ENCODE measurements at regions not wholly inside any gene's neighbourhood (a gene's known extent, or its start where the extent isn't known, plus 50 kb on each side); places are given as distances from the start of the nearest gene placed in this dataset.
"Not testable (repeated sequence)": the region's sequence is repeated elsewhere in the genome, so short reads cannot be mapped to it uniquely, and the experiment has no call there.

- ATAC-seq (replicated peaks) (peak; percentile 12 to 16), DNase-seq (no peak)
- no peaks in the 10 kb centered on the region for H3K4me1 Mint-ChIP-seq
- H3K9me3 Mint-ChIP-seq, result no peaks in the 10 kb centered on the region
- H3K4me3 Mint-ChIP-seq, result no peak overlapping the region
- no peaks in the 10 kb centered on the region for H3K36me3 Mint-ChIP-seq
- peaks cover 41 to 51% of the 10 kb centered on the region in 2 donors for H3K27me3 Mint-ChIP-seq
- no peak overlapping the region for H3K27ac Mint-ChIP-seq
Observed at GRCh38 chr11:122202161-122202950, 86.3 kb upstream of the BLID start.

GRCh38 chr11:122201106-122201505 is 85.1 kb upstream of the BLID start:
- no peaks in the 10 kb centered on the region for H3K36me3 Mint-ChIP-seq
- no peak overlapping the region for H3K27ac Mint-ChIP-seq
- no peak for DNase-seq
- no peaks in the 10 kb centered on the region for H3K9me3 Mint-ChIP-seq
- no peaks in the 10 kb centered on the region for H3K4me1 Mint-ChIP-seq
- ATAC-seq (replicated peaks), result no peak
- H3K4me3 Mint-ChIP-seq, result no peak overlapping the region
- peaks cover 37 to 47% of the 10 kb centered on the region in 2 donors for H3K27me3 Mint-ChIP-seq

- H3K4me3 Mint-ChIP-seq, result no peak overlapping the region
- H3K36me3 Mint-ChIP-seq, result no peaks in the 10 kb centered on the region
- no peak overlapping the region for H3K27ac Mint-ChIP-seq
- H3K9me3 Mint-ChIP-seq, result no peaks in the 10 kb centered on the region
- no peaks in the 10 kb centered on the region for H3K4me1 Mint-ChIP-seq
- DNase-seq, result no peak
- peaks cover 32 to 37% of the 10 kb centered on the region in 2 donors for H3K27me3 Mint-ChIP-seq
- no peak for ATAC-seq (replicated peaks)
Observed at GRCh38 chr11:122199661-122200060, 83.6 kb upstream of the BLID start.

GRCh38 chr11:122198291-122198983 is 82.4 kb upstream of the BLID start:
- Mint-ChIP-seq H3K27ac (no peak overlapping the region), H3K36me3 (no peaks in the 10 kb centered on the region), H3K4me1 (no peaks in the 10 kb centered on the region), H3K9me3 (no peaks in the 10 kb centered on the region), H3K27me3 (peaks cover 21 to 25% of the 10 kb centered on the region in 2 donors), H3K4me3 (no peak overlapping the region)
- no peak for ATAC-seq (replicated peaks)
- no peak for DNase-seq

GRCh38 chr11:122197066-122197987 is 81.3 kb upstream of the BLID start:
- Mint-ChIP-seq H3K4me1 (no peaks in the 10 kb centered on the region), H3K9me3 (no peaks in the 10 kb centered on the region), H3K36me3 (no peaks in the 10 kb centered on the region), H3K4me3 (no peak overlapping the region), H3K27ac (no peak overlapping the region), H3K27me3 (peaks cover 11 to 16% of the 10 kb centered on the region in 2 donors)
- DNase-seq (no peak), ATAC-seq (replicated peaks) (no peak)

- Mint-ChIP-seq H3K27ac (no peak overlapping the region), H3K36me3 (no peaks in the 10 kb centered on the region), H3K4me3 (no peak overlapping the region), H3K27me3 (peaks cover 5 to 12% of the 10 kb centered on the region in 2 donors), H3K4me1 (no peaks in the 10 kb centered on the region), H3K9me3 (no peaks in the 10 kb centered on the region)
- ATAC-seq (replicated peaks) (no peak), DNase-seq (no peak)
Observed at GRCh38 chr11:122195790-122196189, 79.8 kb upstream of the BLID start.

- H3K4me3 Mint-ChIP-seq; H3K27ac Mint-ChIP-seq; DNase-seq; H3K9me3 Mint-ChIP-seq; ATAC-seq (replicated peaks); H3K4me1 Mint-ChIP-seq; H3K36me3 Mint-ChIP-seq: not testable (repeated sequence)
- peaks cover 5 to 23% of the 10 kb centered on the region in 2 donors for H3K27me3 Mint-ChIP-seq
Observed at GRCh38 chr11:122193881-122194480, 78.0 kb upstream of the BLID start.

GRCh38 chr11:122193457-122193856 is 77.4 kb upstream of the BLID start:
- Mint-ChIP-seq H3K27me3 (peaks cover 5 to 23% of the 10 kb centered on the region in 2 donors), H3K9me3 (no peaks in the 10 kb centered on the region), H3K4me3 (no peak overlapping the region), H3K27ac (no peak overlapping the region), H3K36me3 (no peaks in the 10 kb centered on the region), H3K4me1 (no peaks in the 10 kb centered on the region)
- no peak for ATAC-seq (replicated peaks)
- no peak for DNase-seq

- no peaks in the 10 kb centered on the region for H3K36me3 Mint-ChIP-seq
- ATAC-seq (replicated peaks), result peak in 1 of 2 donors; percentile 29
- H3K27ac Mint-ChIP-seq, result no peak overlapping the region
- no peak overlapping the region for H3K4me3 Mint-ChIP-seq
- peaks cover 5 to 22% of the 10 kb centered on the region in 2 donors for H3K27me3 Mint-ChIP-seq
- DNase-seq, result no peak
- H3K4me1 Mint-ChIP-seq, result no peaks in the 10 kb centered on the region
- no peaks in the 10 kb centered on the region for H3K9me3 Mint-ChIP-seq
Observed at GRCh38 chr11:122192634-122193255, 76.7 kb upstream of the BLID start.

- H3K4me1 Mint-ChIP-seq, result no peaks in the 10 kb centered on the region
- ATAC-seq (replicated peaks), result no peak
- H3K9me3 Mint-ChIP-seq, result no peaks in the 10 kb centered on the region
- no peaks in the 10 kb centered on the region for H3K36me3 Mint-ChIP-seq
- H3K4me3 Mint-ChIP-seq, result no peak overlapping the region
- no peak overlapping the region for H3K27ac Mint-ChIP-seq
- H3K27me3 Mint-ChIP-seq, result peaks cover 0 to 16% of the 10 kb centered on the region in 2 donors
- no peak for DNase-seq
Observed at GRCh38 chr11:122190768-122191167, 74.8 kb upstream of the BLID start.

GRCh38 chr11:122189229-122189628 is 73.2 kb upstream of the BLID start:
- ATAC-seq (replicated peaks), result no peak
- Mint-ChIP-seq H3K4me1 (no peaks in the 10 kb centered on the region), H3K27me3 (peaks cover 6 to 23% of the 10 kb centered on the region in 2 donors), H3K36me3 (no peaks in the 10 kb centered on the region), H3K9me3 (no peaks in the 10 kb centered on the region), H3K4me3 (no peak overlapping the region), H3K27ac (no peak overlapping the region)
- no peak for DNase-seq

- H3K36me3 Mint-ChIP-seq, result no peaks in the 10 kb centered on the region
- DNase-seq (no peak), ATAC-seq (replicated peaks) (no peak)
- no peak overlapping the region for H3K4me3 Mint-ChIP-seq
- H3K27me3 Mint-ChIP-seq, result peaks cover 6 to 23% of the 10 kb centered on the region in 2 donors
- no peaks in the 10 kb centered on the region for H3K9me3 Mint-ChIP-seq
- H3K27ac Mint-ChIP-seq, result no peak overlapping the region
- H3K4me1 Mint-ChIP-seq, result no peaks in the 10 kb centered on the region
Observed at GRCh38 chr11:122187373-122188165, 71.6 kb upstream of the BLID start.

GRCh38 chr11:122186439-122187080 is 70.5 kb upstream of the BLID start:
- Mint-ChIP-seq H3K4me3 (no peak overlapping the region), H3K4me1 (no peaks in the 10 kb centered on the region), H3K27ac (no peak overlapping the region), H3K9me3 (no peaks in the 10 kb centered on the region), H3K36me3 (no peaks in the 10 kb centered on the region), H3K27me3 (peaks cover 6 to 24% of the 10 kb centered on the region in 2 donors)
- no peak for DNase-seq
- no peak for ATAC-seq (replicated peaks)

Measured in stimulated activated naive B cell treated with anti-CD40 and anti-IgM and Interleukin-4, amounts not matched to agents 10 μg/mL and 1 μg/mL and 100 μg/mL, for 72 hours (primary cell).